ENCODE measurements at regions not wholly inside any gene's neighbourhood (a gene's known extent, or its start where the extent isn't known, plus 50 kb on each side); places are given as distances from the start of the nearest gene placed in this dataset.

- TF ChIP-seq SMC3 (conservative IDR thresholded peaks at IDR 0.05; ENCODE audit: insufficient read depth, low read depth, low read length) (no peak), BHLHE40 (IDR thresholded peaks at IDR 0.05; ENCODE audit: low read length) (no peak), MCM3 (IDR thresholded peaks at IDR 0.05) (no peak), ZC3H4 (CRISPR knock-in tag; IDR thresholded peaks at IDR 0.05; ENCODE audit: borderline replicate concordance) (no peak)
These were observed 573.0 kb upstream of the C16orf82 start (continued) for GRCh38 chr16:26493751-26494150.

- no peak for ATAC-seq
- Histone ChIP-seq H2AFZ (ENCODE audit: low read depth, low read length) (no peak overlapping the region), H3K9ac (ENCODE audit: insufficient read depth in 1 of 2, low read depth in 2 of 2, low read length in 2 of 2) (no peak overlapping the region), H3K4me3 (no peak overlapping the region), H3K4me1 (replicated peaks in 1 of 2; ENCODE audit: control insufficient read depth in 2 of 2, insufficient read depth in 2 of 2, low read length in 2 of 2) (no peaks in the 10 kb centered on the region), H3K9me1 (ENCODE audit: control insufficient read depth, insufficient read depth, low read length) (no peaks in the 10 kb centered on the region), H3K36me3 (ENCODE audit: control insufficient read depth, insufficient read depth, low read length) (no peaks in the 10 kb centered on the region), H3K9me3 (replicated peaks; ENCODE audit: control insufficient read depth, insufficient read depth, low read depth, low read length) (no peaks in the 10 kb centered on the region), H4K20me1 (replicated peaks; ENCODE audit: control insufficient read depth, insufficient read depth, low read length) (no peaks in the 10 kb centered on the region), H3K27ac (ENCODE audit: extremely low read depth, low read depth, low read length) (no peak overlapping the region), H3K4me2 (ENCODE audit: insufficient read depth, low read length) (no peak overlapping the region), H3K27me3 (ENCODE audit: control insufficient read depth in 2 of 2, insufficient read depth in 2 of 2, low read length in 2 of 2) (no peaks in the 10 kb centered on the region), H3K79me2 (ENCODE audit: control insufficient read depth, insufficient read depth, low read length) (no peaks in the 10 kb centered on the region)
- no peak for FAIRE-seq
- BruUV-seq (replicated peaks) = no TSS peak
- intact Hi-C loops (cut with micrococcal nuclease) (no loop called here), in situ Hi-C loops (cut with MboI) (no loop called here)
- TF ChIP-seq U2AF1 (optimal IDR thresholded peaks at IDR 0.05; ENCODE audit: low read depth, low read length) = no peak
- no peak for TF ChIP-seq ZNF134 (CRISPR knock-in tag; conservative IDR thresholded peaks at IDR 0.05)
- no peak for TF ChIP-seq SNIP1 (IDR thresholded peaks at IDR 0.05; ENCODE audit: low read depth)
- TF ChIP-seq ZKSCAN3 (CRISPR knock-in tag; IDR thresholded peaks at IDR 0.05) = no peak
- TF ChIP-seq STAG1 (CRISPR knock-in tag; IDR thresholded peaks at IDR 0.05; ENCODE audit: borderline replicate concordance) = no peak
- TF ChIP-seq ZNF740 (CRISPR knock-in tag; IDR thresholded peaks at IDR 0.05) = no peak
- no peak for TF ChIP-seq ZNF740 (tag; IDR thresholded peaks at IDR 0.05)
- TF ChIP-seq POLR2B (IDR thresholded peaks at IDR 0.05; ENCODE audit: low read depth, partially characterized antibody) = no peak
- TF ChIP-seq ZNF551 (CRISPR knock-in tag; IDR thresholded peaks at IDR 0.05) = no peak
- no peak for TF ChIP-seq TOE1 (IDR thresholded peaks at IDR 0.05; ENCODE audit: borderline replicate concordance)
- no peak for TF ChIP-seq TOE1 (CRISPR knock-in tag; IDR thresholded peaks at IDR 0.05; ENCODE audit: borderline replicate concordance, low read depth)
- CTCF ChIA-PET (ENCODE audit: low intra/inter-chr PET ratio) = no interaction called here
- 0% methylated on average over 3 of the region's 3 CpGs for WGBS (ENCODE audit: insufficient coverage, low coverage, missing lambda C conversion rate)
- POLR2A ChIA-PET = no interaction called here
- DNase-seq (ENCODE audit: extremely low read depth in 1 of 4, low spot score in 3 of 4) = no peak
These were observed 568.8 kb upstream of the C16orf82 start for GRCh38 chr16:26497896-26498295.
